Heart left ventricle (tissue), 13 donors: ENCODE measurements at regions not wholly inside any gene's neighbourhood (a gene's known extent, or its start where the extent isn't known, plus 50 kb on each side); places are given as distances from the start of the nearest gene placed in this dataset.

ENCODE experiments used
- CTCF ChIP-seq, 12 donors: fragments of 200-600 bp; sonication (generic) in 4 of 12; IDR thresholded peaks; one replicate each; pipeline versions ENCODE4 v1.5.0 to v1.8.0; 2018 to 2022; ENCODE audit warnings: antibody characterized with exemption in 12 of 12, mild to moderate bottlenecking in 5 of 12
- POLR2A ChIP-seq, 2 donors: fragments of 450-650 bp; IDR thresholded peaks; one replicate each; pipeline ENCODE4 v1.6.1; 2017; ENCODE audit warnings: antibody characterized with exemption in 2 of 2, mild to moderate bottlenecking in 2 of 2, moderate library complexity in 2 of 2
- donor health status: ischemic (EF 13 %, LVEDD 7.1; RV severe dilation, severe dysfunction).
- donor health status: DM: no; HTN: yes; CAD: no.
- donor health status: DM: no; HTN: no; CAD: no.
- donor health status: ischemic (EF 25% LVEDD 6.9; RV normal size, moderate dysfunction).
- donor health status: ischemic (EF 25% LVEDD 5.7; RV mildly dilated, moderate dysfunction).
- donor health status: ischemic (EF 35%, LVEDD 5.7; RV mildly dilated, moderate dysfunction).
- donor health status: nonischemic (EF 11% LVEDD 7.7; RV severe dilation, severe dysfunction).
- donor health status: DM: yes; HTN: yes; CAD: no.
- donor health status: PGD.
- donor health status: ischemic (EF 29% LVEDD 5.4; RV normal size, mild dysfunction).
- donor health status: nonischemic (EF 23%, LVEDD 6.1; RV moderate dilation, normal function).

- TF ChIP-seq CTCF (IDR thresholded peaks at IDR 0.05) (no peak), POLR2A (IDR thresholded peaks at IDR 0.05) (no peak)
Observed at GRCh38 chr4:65861993-65862392, 191.7 kb upstream of the EPHA5 start.
